ENCODE measurements at regions not wholly inside any gene's neighbourhood (a gene's known extent, or its start where the extent isn't known, plus 50 kb on each side); places are given as distances from the start of the nearest gene placed in this dataset.

DNA sequence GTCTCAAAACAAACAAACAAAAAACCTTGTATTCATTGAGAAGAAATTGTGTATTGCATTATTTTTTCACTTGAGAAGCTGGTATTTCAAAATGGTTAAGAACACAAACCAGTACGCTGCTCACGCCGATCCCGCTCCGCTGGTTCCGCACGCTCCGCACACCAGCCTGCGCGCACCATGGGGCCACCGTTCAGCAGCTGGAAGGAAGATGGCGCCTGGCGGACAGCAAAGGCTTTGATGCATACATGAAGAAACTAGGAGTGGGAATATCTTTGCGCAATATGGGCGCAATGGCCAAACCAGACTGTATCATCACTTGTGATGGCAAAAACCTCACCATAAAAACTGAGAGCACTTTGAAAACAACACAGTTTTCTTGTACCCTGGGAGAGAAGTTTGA is 75.7 kb downstream of the RBM43 start:
- DNase-seq (ENCODE audit: low read depth, low spot score): no peak
- H3K4me2 ChIP-seq (ENCODE audit: insufficient read depth, low read length): no peak overlapping the region
- peaks cover 3 to 8% of the 10 kb centered on the region in 2 experiments for H3K27me3 ChIP-seq (ENCODE audit: control insufficient read depth in 2 of 2, insufficient read depth in 2 of 2, low read length in 2 of 2)
- CTCF ChIA-PET: interaction anchor here (0.9 kb wide), 1 partner anchor 17 kb away, joined by 4 read pairs; no protein-coding TSS in a partner anchor
- no peak for FAIRE-seq
- no peak overlapping the region for H3K27ac ChIP-seq (ENCODE audit: insufficient read depth, low read depth, low read length)
- H3K9me1 ChIP-seq (replicated peaks; ENCODE audit: control insufficient read depth, extremely low read depth, insufficient read depth, low read length): peaks cover 2% of the 10 kb centered on the region
- H3K9ac ChIP-seq (replicated peaks; ENCODE audit: extremely low read depth, insufficient read depth, low read length): no peak overlapping the region
- no peaks in the 10 kb centered on the region for H3K36me3 ChIP-seq (ENCODE audit: control insufficient read depth in 2 of 2, extremely low read depth in 1 of 2, insufficient read depth in 2 of 2, low read length in 2 of 2)
- BruUV-seq (replicated peaks): no TSS peak
- intact Hi-C loops (cut with micrococcal nuclease) (no loop called here), dilution Hi-C loops (cut with MboI; ENCODE audit: extremely low pct_ligation_motif_present, low sequenced_read_pairs) (no loop called here)
- H3K4me3 ChIP-seq (replicated peaks in 1 of 3; ENCODE audit: insufficient read depth in 1 of 3, low read depth in 1 of 3, low read length in 3 of 3): no peak overlapping the region
- no peaks in the 10 kb centered on the region for H3K9me3 ChIP-seq (replicated peaks; ENCODE audit: control insufficient read depth, insufficient read depth, low read length)
- H4K20me1 ChIP-seq (replicated peaks; ENCODE audit: control insufficient read depth, extremely low read depth, insufficient read depth, low read length): no peaks in the 10 kb centered on the region
- no peak overlapping the region for H2AFZ ChIP-seq (ENCODE audit: low read depth, low read length)
- no peaks in the 10 kb centered on the region for H3K4me1 ChIP-seq (ENCODE audit: control insufficient read depth, extremely low read depth, insufficient read depth, low read length)
- no peaks in the 10 kb centered on the region for H3K79me2 ChIP-seq (ENCODE audit: control insufficient read depth, insufficient read depth, low read length)
- no peak for TF ChIP-seq POLR2AphosphoS5 (IDR thresholded peaks at IDR 0.05; ENCODE audit: insufficient read depth, low read depth, low read length)
- no peak for TF ChIP-seq GATA2 (IDR thresholded peaks at IDR 0.05; ENCODE audit: insufficient read depth, insufficient read length, low read depth, low read length)
- TF ChIP-seq, protein P1, sequence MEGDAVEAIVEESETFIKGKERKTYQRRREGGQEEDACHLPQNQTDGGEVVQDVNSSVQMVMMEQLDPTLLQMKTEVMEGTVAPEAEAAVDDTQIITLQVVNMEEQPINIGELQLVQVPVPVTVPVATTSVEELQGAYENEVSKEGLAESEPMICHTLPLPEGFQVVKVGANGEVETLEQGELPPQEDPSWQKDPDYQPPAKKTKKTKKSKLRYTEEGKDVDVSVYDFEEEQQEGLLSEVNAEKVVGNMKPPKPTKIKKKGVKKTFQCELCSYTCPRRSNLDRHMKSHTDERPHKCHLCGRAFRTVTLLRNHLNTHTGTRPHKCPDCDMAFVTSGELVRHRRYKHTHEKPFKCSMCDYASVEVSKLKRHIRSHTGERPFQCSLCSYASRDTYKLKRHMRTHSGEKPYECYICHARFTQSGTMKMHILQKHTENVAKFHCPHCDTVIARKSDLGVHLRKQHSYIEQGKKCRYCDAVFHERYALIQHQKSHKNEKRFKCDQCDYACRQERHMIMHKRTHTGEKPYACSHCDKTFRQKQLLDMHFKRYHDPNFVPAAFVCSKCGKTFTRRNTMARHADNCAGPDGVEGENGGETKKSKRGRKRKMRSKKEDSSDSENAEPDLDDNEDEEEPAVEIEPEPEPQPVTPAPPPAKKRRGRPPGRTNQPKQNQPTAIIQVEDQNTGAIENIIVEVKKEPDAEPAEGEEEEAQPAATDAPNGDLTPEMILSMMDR (IDR thresholded peaks at IDR 0.05; ENCODE audit: extremely low read depth in 1 of 2, insufficient read depth in 1 of 2, low read depth in 1 of 2, low read length in 2 of 2): no peak
- no peak for TF ChIP-seq EZH2 (IDR thresholded peaks at IDR 0.05; ENCODE audit: borderline replicate concordance, low read depth, low read length, severe bottlenecking)
- TF ChIP-seq MYC (IDR thresholded peaks at IDR 0.05; ENCODE audit: low read depth, low read length): no peak
- TF ChIP-seq FOS (IDR thresholded peaks at IDR 0.05; ENCODE audit: borderline replicate concordance, insufficient read depth, low read length): no peak
- POLR2A ChIA-PET: no interaction called here

Measured in endothelial cell of umbilical vein (primary cell).